AG10803 (cell line): ENCODE measurements at regions not wholly inside any gene's neighbourhood (a gene's known extent, or its start where the extent isn't known, plus 50 kb on each side); places are given as distances from the start of the nearest gene placed in this dataset.

Experiments used
- DNase-seq: peaks from one replicate; pipeline ENCODE4 v3.0.0; 2010; ENCODE audit warnings: low read depth
- H3K4me3 ChIP-seq: 2 replicates; pipeline ENCODE4 v1.5.1; 2011; ENCODE audit warnings: mild to moderate bottlenecking, low read length, control low read depth
- CTCF ChIP-seq: conservative IDR thresholded peaks from 2 replicates; pipeline ENCODE4 v1.5.1; 2011; ENCODE audit warnings: mild to moderate bottlenecking, low read length, control low read depth, inconsistent platforms

DNA sequence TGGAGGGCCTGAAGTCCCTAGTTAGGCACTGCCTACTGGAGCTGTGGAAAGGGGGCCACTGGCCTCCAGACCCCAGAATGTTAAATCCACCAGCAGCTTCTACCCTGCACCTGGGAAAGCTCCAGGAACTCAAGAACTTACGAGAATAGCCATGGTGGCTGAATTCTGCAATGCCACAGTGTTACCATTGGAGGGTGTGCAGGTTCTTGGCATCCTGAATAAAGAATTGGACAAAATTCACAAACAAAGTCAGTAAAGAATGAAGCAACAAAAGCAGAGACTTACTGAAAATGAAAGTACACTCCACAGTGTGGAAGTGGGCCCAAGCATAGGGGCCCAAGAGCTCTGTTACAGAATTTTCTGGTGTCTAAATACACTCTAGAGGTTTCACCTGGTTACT, 107.0 kb downstream of the PRDM9 start:
- H3K4me3 ChIP-seq, result no peak overlapping the region
- TF ChIP-seq CTCF, result no peak
- DNase-seq, result no peak

- TF ChIP-seq CTCF, result no peak
- no peak overlapping the region for H3K4me3 ChIP-seq
- DNase-seq, result no peak
Observed at GRCh38 chr5:23626961-23627360, 119.6 kb downstream of the PRDM9 start.

- H3K4me3 ChIP-seq, result no peak overlapping the region
- DNase-seq, result no peak
- no peak for TF ChIP-seq CTCF
Observed at GRCh38 chr5:23627976-23628375, 120.6 kb downstream of the PRDM9 start.

DNA sequence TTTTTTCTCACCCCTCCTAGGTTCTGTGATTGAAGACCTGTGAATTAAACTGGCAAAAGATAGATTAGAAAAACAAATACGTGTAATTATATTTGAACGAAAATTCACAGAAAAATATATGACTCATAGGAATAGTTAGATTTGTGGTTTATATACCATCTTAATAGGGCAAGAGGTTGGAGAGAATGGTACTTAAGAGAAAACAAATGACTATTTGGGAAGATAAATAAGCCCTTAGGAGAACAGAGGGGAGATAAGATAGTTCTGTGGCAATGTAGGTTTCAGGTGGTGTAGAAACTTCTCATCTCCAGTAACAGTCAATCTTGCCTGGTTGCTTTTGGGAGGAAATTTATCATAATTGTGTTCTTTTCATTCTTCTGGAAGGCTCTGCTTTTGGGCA, 122.0 kb downstream of the PRDM9 start:
- no peak for DNase-seq
- no peak for TF ChIP-seq CTCF
- no peak overlapping the region for H3K4me3 ChIP-seq

DNA sequence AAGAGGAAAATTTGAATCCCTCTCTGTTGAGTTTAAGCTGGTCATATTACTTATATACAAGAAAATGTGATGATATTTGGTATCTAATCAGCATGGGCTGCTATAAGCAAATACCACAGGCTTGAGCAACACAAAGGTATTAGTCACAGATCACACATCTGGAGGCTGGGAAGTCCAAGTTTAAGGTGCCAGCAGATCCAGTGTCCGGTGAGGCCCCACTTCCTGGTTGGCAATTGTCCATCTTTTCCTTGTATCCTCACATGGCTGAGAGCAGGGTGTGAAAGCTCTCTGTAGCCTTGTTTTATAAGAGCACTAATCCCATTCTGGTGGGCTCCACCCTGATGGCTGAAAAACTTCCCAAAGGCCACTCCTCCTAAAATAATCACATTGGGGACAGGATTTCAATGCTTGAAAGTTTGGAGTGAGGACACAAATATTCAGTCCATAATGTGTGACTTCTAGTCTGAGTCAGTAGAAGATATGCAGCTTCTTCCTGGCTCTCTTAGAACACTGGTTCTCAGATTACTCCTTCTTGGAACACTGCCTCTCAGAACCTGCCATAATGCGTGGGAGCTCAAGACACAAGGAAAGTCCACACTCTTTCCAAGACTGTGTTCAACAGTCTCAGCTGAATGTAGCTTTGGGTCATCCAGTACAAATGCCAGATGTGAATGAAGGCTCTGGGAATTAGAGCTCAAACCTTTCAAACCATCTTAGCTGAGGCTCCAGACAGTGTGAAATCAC, 124.1 kb downstream of the PRDM9 start:
- H3K4me3 ChIP-seq, result no peak overlapping the region
- no peak for DNase-seq
- no peak for TF ChIP-seq CTCF

- no peak for TF ChIP-seq CTCF
- H3K4me3 ChIP-seq, result no peak overlapping the region
- DNase-seq, result no peak
Observed at GRCh38 chr5:23635938-23636337, 128.5 kb downstream of the PRDM9 start.

GRCh38 chr5:23639326-23639725, 131.9 kb downstream of the PRDM9 start:
- H3K4me3 ChIP-seq, result no peak overlapping the region
- DNase-seq, result no peak
- TF ChIP-seq CTCF, result no peak
